ENCODE measurements at regions not wholly inside any gene's neighbourhood (a gene's known extent, or its start where the extent isn't known, plus 50 kb on each side); places are given as distances from the start of the nearest gene placed in this dataset.
A peak's percentile ranks its signal among the peaks of the same experiment; 100 is the strongest.

- no peak for ATAC-seq (ENCODE audit: low FRiP score)
- no peaks in the 10 kb centered on the region for H3K27me3 ChIP-seq (ENCODE audit: control insufficient read depth in 1 of 2, insufficient read depth in 2 of 2, low read length in 1 of 2)
- H3K36me3 ChIP-seq (ENCODE audit: control insufficient read depth in 1 of 2, insufficient read depth in 2 of 2, low read length in 1 of 2), result no peaks in the 10 kb centered on the region
- no peak for DNase-seq
- H3K9me3 ChIP-seq (ENCODE audit: control insufficient read depth, low read length), result no peaks in the 10 kb centered on the region
- no peak overlapping the region for H3K4me3 ChIP-seq (ENCODE audit: low read length in 2 of 2)
- 85 to 92% methylated on average over 2 of the region's 2 CpGs for WGBS, 2 donors
- no peak overlapping the region for H3K27ac ChIP-seq (ENCODE audit: low read depth in 1 of 2, low read length in 2 of 2)
- H3K4me1 ChIP-seq (ENCODE audit: control insufficient read depth in 1 of 2, insufficient read depth in 2 of 2, low read length in 2 of 2), result no peaks in the 10 kb centered on the region
- intact Hi-C loops (cut with DNase I), result no loop called here
Measured at GRCh38 chr15:29433050-29433318, 163.4 kb upstream of the NSMCE3 start.

- DNase-seq, result no peak
- Histone ChIP-seq H3K36me3 (ENCODE audit: control insufficient read depth in 1 of 2, insufficient read depth in 2 of 2, low read length in 1 of 2) (no peaks in the 10 kb centered on the region), H3K4me1 (ENCODE audit: control insufficient read depth in 1 of 2, insufficient read depth in 2 of 2, low read length in 2 of 2) (no peaks in the 10 kb centered on the region), H3K4me3 (ENCODE audit: low read length in 2 of 2) (no peak overlapping the region), H3K27me3 (ENCODE audit: control insufficient read depth in 1 of 2, insufficient read depth in 2 of 2, low read length in 1 of 2) (no peaks in the 10 kb centered on the region), H3K9me3 (ENCODE audit: control insufficient read depth, low read length) (no peaks in the 10 kb centered on the region), H3K27ac (ENCODE audit: low read depth in 1 of 2, low read length in 2 of 2) (no peak overlapping the region)
- 90 to 94% methylated on average over 11 of the region's 11 CpGs for WGBS, 2 donors
- intact Hi-C loops (cut with DNase I), result no loop called here
- peak; percentile 33 for ATAC-seq (ENCODE audit: low FRiP score)
Measured at GRCh38 chr15:29432191-29433049, 162.8 kb upstream of the NSMCE3 start.

GRCh38 chr15:29430831-29431230 is 161.2 kb upstream of the NSMCE3 start:
- 90 to 96% methylated on average over 10 of the region's 10 CpGs for WGBS, 2 donors
- no peaks in the 10 kb centered on the region for H3K36me3 ChIP-seq (ENCODE audit: control insufficient read depth in 1 of 2, insufficient read depth in 2 of 2, low read length in 1 of 2)
- intact Hi-C loops (cut with DNase I), result no loop called here
- H3K9me3 ChIP-seq (ENCODE audit: control insufficient read depth, low read length), result peaks cover 1% of the 10 kb centered on the region
- no peaks in the 10 kb centered on the region for H3K27me3 ChIP-seq (ENCODE audit: control insufficient read depth in 1 of 2, insufficient read depth in 2 of 2, low read length in 1 of 2)
- ATAC-seq (ENCODE audit: low FRiP score), result no peak
- no peak overlapping the region for H3K27ac ChIP-seq (ENCODE audit: low read depth in 1 of 2, low read length in 2 of 2)
- H3K4me1 ChIP-seq (ENCODE audit: control insufficient read depth in 1 of 2, insufficient read depth in 2 of 2, low read length in 2 of 2), result no peaks in the 10 kb centered on the region
- no peak for DNase-seq
- no peak overlapping the region for H3K4me3 ChIP-seq (ENCODE audit: low read length in 2 of 2)

- Histone ChIP-seq H3K27ac (ENCODE audit: low read depth in 1 of 2, low read length in 2 of 2) (no peak overlapping the region), H3K27me3 (ENCODE audit: control insufficient read depth in 1 of 2, insufficient read depth in 2 of 2, low read length in 1 of 2) (no peaks in the 10 kb centered on the region), H3K4me3 (ENCODE audit: low read length in 2 of 2) (no peak overlapping the region), H3K9me3 (ENCODE audit: control insufficient read depth, low read length) (peaks cover 1% of the 10 kb centered on the region), H3K4me1 (ENCODE audit: control insufficient read depth in 1 of 2, insufficient read depth in 2 of 2, low read length in 2 of 2) (no peaks in the 10 kb centered on the region), H3K36me3 (ENCODE audit: control insufficient read depth in 1 of 2, insufficient read depth in 2 of 2, low read length in 1 of 2) (no peaks in the 10 kb centered on the region)
- ATAC-seq (ENCODE audit: low FRiP score), result no peak
- no peak for DNase-seq
- 89 to 93% methylated on average over 4 of the region's 4 CpGs for WGBS, 2 donors
- intact Hi-C loops (cut with DNase I), result no loop called here
Measured at GRCh38 chr15:29430124-29430523, 160.5 kb upstream of the NSMCE3 start.

- no peaks in the 10 kb centered on the region for H3K36me3 ChIP-seq (ENCODE audit: control insufficient read depth in 1 of 2, insufficient read depth in 2 of 2, low read length in 1 of 2)
- no peaks in the 10 kb centered on the region for H3K4me1 ChIP-seq (ENCODE audit: control insufficient read depth in 1 of 2, insufficient read depth in 2 of 2, low read length in 2 of 2)
- 90 to 92% methylated on average over 13 of the region's 13 CpGs for WGBS, 2 donors
- ATAC-seq (ENCODE audit: low FRiP score) (no peak), DNase-seq (no peak)
- H3K27me3 ChIP-seq (ENCODE audit: control insufficient read depth in 1 of 2, insufficient read depth in 2 of 2, low read length in 1 of 2), result no peaks in the 10 kb centered on the region
- no peak overlapping the region for H3K4me3 ChIP-seq (ENCODE audit: low read length in 2 of 2)
- H3K9me3 ChIP-seq (ENCODE audit: control insufficient read depth, low read length), result peaks cover 1% of the 10 kb centered on the region
- intact Hi-C loops (cut with DNase I), result no loop called here
- H3K27ac ChIP-seq (ENCODE audit: low read depth in 1 of 2, low read length in 2 of 2), result no peak overlapping the region
Measured at GRCh38 chr15:29429584-29429983, 160.0 kb upstream of the NSMCE3 start.

GRCh38 chr15:29428925-29429573 is 159.4 kb upstream of the NSMCE3 start:
- DNase-seq, result no peak
- H3K4me1 ChIP-seq (ENCODE audit: control insufficient read depth in 1 of 2, insufficient read depth in 2 of 2, low read length in 2 of 2), result no peaks in the 10 kb centered on the region
- no peak overlapping the region for H3K27ac ChIP-seq (ENCODE audit: low read depth in 1 of 2, low read length in 2 of 2)
- H3K36me3 ChIP-seq (ENCODE audit: control insufficient read depth in 1 of 2, insufficient read depth in 2 of 2, low read length in 1 of 2), result no peaks in the 10 kb centered on the region
- 94 to 95% methylated on average over 7 of the region's 7 CpGs for WGBS, 2 donors
- no peaks in the 10 kb centered on the region for H3K27me3 ChIP-seq (ENCODE audit: control insufficient read depth in 1 of 2, insufficient read depth in 2 of 2, low read length in 1 of 2)
- no peak for ATAC-seq (ENCODE audit: low FRiP score)
- intact Hi-C loops (cut with DNase I), result no loop called here
- no peak overlapping the region for H3K4me3 ChIP-seq (ENCODE audit: low read length in 2 of 2)
- peaks cover 1% of the 10 kb centered on the region for H3K9me3 ChIP-seq (ENCODE audit: control insufficient read depth, low read length)

- intact Hi-C loops (cut with DNase I), result no loop called here
- Histone ChIP-seq H3K4me3 (ENCODE audit: low read length in 2 of 2) (no peak overlapping the region), H3K36me3 (ENCODE audit: control insufficient read depth in 1 of 2, insufficient read depth in 2 of 2, low read length in 1 of 2) (no peaks in the 10 kb centered on the region), H3K9me3 (ENCODE audit: control insufficient read depth, low read length) (peaks cover 1% of the 10 kb centered on the region), H3K27me3 (ENCODE audit: control insufficient read depth in 1 of 2, insufficient read depth in 2 of 2, low read length in 1 of 2) (no peaks in the 10 kb centered on the region), H3K27ac (ENCODE audit: low read depth in 1 of 2, low read length in 2 of 2) (no peak overlapping the region), H3K4me1 (ENCODE audit: control insufficient read depth in 1 of 2, insufficient read depth in 2 of 2, low read length in 2 of 2) (no peaks in the 10 kb centered on the region)
- DNase-seq, result no peak
- no peak for ATAC-seq (ENCODE audit: low FRiP score)
Measured at GRCh38 chr15:29425864-29426263, 156.2 kb upstream of the NSMCE3 start.

- ATAC-seq (ENCODE audit: low FRiP score) (no peak), DNase-seq (no peak)
- Histone ChIP-seq H3K4me1 (ENCODE audit: control insufficient read depth in 1 of 2, insufficient read depth in 2 of 2, low read length in 2 of 2) (no peaks in the 10 kb centered on the region), H3K9me3 (ENCODE audit: control insufficient read depth, low read length) (peaks cover 1% of the 10 kb centered on the region), H3K4me3 (ENCODE audit: low read length in 2 of 2) (no peak overlapping the region), H3K27me3 (ENCODE audit: control insufficient read depth in 1 of 2, insufficient read depth in 2 of 2, low read length in 1 of 2) (no peaks in the 10 kb centered on the region), H3K36me3 (ENCODE audit: control insufficient read depth in 1 of 2, insufficient read depth in 2 of 2, low read length in 1 of 2) (no peaks in the 10 kb centered on the region), H3K27ac (ENCODE audit: low read depth in 1 of 2, low read length in 2 of 2) (no peak overlapping the region)
- 88 to 89% methylated on average over 4 of the region's 4 CpGs for WGBS, 2 donors
- intact Hi-C loops (cut with DNase I), result no loop called here
Measured at GRCh38 chr15:29424118-29424517, 154.5 kb upstream of the NSMCE3 start.

GRCh38 chr15:29422606-29423005 is 153.0 kb upstream of the NSMCE3 start:
- H3K27ac ChIP-seq (ENCODE audit: low read depth in 1 of 2, low read length in 2 of 2), result no peak overlapping the region
- no peak for ATAC-seq (ENCODE audit: low FRiP score)
- H3K9me3 ChIP-seq (ENCODE audit: control insufficient read depth, low read length), result peaks cover 1% of the 10 kb centered on the region
- intact Hi-C loops (cut with DNase I), result no loop called here
- no peak for DNase-seq
- no peaks in the 10 kb centered on the region for H3K4me1 ChIP-seq (ENCODE audit: control insufficient read depth in 1 of 2, insufficient read depth in 2 of 2, low read length in 2 of 2)
- no peak overlapping the region for H3K4me3 ChIP-seq (ENCODE audit: low read length in 2 of 2)
- WGBS, 2 donors, result 95 to 98% methylated on average over 2 of the region's 2 CpGs
- no peaks in the 10 kb centered on the region for H3K36me3 ChIP-seq (ENCODE audit: control insufficient read depth in 1 of 2, insufficient read depth in 2 of 2, low read length in 1 of 2)
- H3K27me3 ChIP-seq (ENCODE audit: control insufficient read depth in 1 of 2, insufficient read depth in 2 of 2, low read length in 1 of 2), result no peaks in the 10 kb centered on the region

Measured in aorta (tissue), 5 donors.